Nephron (organoid): ENCODE measurements at regions not wholly inside any gene's neighbourhood (a gene's known extent, or its start where the extent isn't known, plus 50 kb on each side); places are given as distances from the start of the nearest gene placed in this dataset.

Source experiments
- H3K27ac Mint-ChIP-seq, 3 experiments: 2 replicates each; pipeline ENCODE4 v1.8.0; 2020; ENCODE audit warnings: mixed read lengths in 3 of 3, mild to moderate bottlenecking in 2 of 3, moderate library complexity in 1 of 3
- H3K27me3 Mint-ChIP-seq: 2 replicates; pipeline ENCODE4 v1.8.0; 2021; ENCODE audit warnings: low read depth, mild to moderate bottlenecking, moderate library complexity, mixed read lengths
- H3K36me3 Mint-ChIP-seq: 2 replicates; pipeline ENCODE4 v1.8.0; 2020; ENCODE audit warnings: low read depth, mixed read lengths
- H3K4me1 Mint-ChIP-seq: 2 replicates; pipeline ENCODE4 v1.8.0; 2020; ENCODE audit warnings: mixed read lengths
- H3K4me3 Mint-ChIP-seq, 3 experiments: 2 replicates each; pipeline ENCODE4 v1.8.0; 2020; ENCODE audit warnings: mild to moderate bottlenecking in 3 of 3, mixed read lengths in 3 of 3, moderate library complexity in 2 of 3
- H3K9me3 Mint-ChIP-seq: 2 replicates; pipeline ENCODE4 v1.8.0; 2020; ENCODE audit warnings: mixed read lengths
- TF ChIP-seq, protein P1 (sequence below), 3 experiments: fragments of 200-600 bp; sonication (generic); IDR thresholded peaks; one replicate each; pipeline ENCODE4 v1.5.0; 2021; ENCODE audit warnings: antibody characterized with exemption in 3 of 3; ENCODE audit not compliant: unreplicated experiment in 3 of 3

GRCh38 chr12:66733321-66733720, 54.4 kb upstream of the GRIP1 start:
- H3K36me3 Mint-ChIP-seq: no peaks in the 10 kb centered on the region
- peaks cover 9% of the 10 kb centered on the region for H3K4me1 Mint-ChIP-seq
- no peaks in the 10 kb centered on the region for H3K27me3 Mint-ChIP-seq
- peak overlapping the region in 1 of 3 experiments; percentile 27 for H3K27ac Mint-ChIP-seq
- H3K4me3 Mint-ChIP-seq: no peak overlapping the region
- no peaks in the 10 kb centered on the region for H3K9me3 Mint-ChIP-seq
- TF ChIP-seq, protein P1, sequence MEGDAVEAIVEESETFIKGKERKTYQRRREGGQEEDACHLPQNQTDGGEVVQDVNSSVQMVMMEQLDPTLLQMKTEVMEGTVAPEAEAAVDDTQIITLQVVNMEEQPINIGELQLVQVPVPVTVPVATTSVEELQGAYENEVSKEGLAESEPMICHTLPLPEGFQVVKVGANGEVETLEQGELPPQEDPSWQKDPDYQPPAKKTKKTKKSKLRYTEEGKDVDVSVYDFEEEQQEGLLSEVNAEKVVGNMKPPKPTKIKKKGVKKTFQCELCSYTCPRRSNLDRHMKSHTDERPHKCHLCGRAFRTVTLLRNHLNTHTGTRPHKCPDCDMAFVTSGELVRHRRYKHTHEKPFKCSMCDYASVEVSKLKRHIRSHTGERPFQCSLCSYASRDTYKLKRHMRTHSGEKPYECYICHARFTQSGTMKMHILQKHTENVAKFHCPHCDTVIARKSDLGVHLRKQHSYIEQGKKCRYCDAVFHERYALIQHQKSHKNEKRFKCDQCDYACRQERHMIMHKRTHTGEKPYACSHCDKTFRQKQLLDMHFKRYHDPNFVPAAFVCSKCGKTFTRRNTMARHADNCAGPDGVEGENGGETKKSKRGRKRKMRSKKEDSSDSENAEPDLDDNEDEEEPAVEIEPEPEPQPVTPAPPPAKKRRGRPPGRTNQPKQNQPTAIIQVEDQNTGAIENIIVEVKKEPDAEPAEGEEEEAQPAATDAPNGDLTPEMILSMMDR (IDR thresholded peaks at IDR 0.05; ENCODE audit: unreplicated experiment in 3 of 3): no peak

DNA sequence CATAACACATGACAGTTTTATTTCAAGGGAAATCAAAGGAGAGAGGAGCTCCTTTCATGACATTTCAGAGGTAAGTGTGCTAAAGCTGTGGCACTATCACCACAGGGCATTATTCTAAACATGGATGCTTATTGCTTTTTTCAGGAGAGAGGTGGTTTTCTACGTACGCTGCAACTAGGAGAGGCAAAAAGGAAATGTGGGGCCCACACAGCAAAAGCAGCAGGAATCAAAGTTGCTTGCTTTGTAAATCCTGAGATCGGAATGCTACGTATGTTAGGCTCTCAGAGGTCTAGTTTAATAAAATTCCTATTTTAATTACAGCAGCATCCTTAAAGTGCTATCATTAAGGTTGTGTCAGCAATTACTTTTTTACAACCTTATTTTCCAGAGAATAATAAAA, 55.0 kb upstream of the GRIP1 start:
- no peaks in the 10 kb centered on the region for H3K9me3 Mint-ChIP-seq
- H3K27ac Mint-ChIP-seq: peak overlapping the region; percentile 20 to 63 (median 27)
- no peak overlapping the region for H3K4me3 Mint-ChIP-seq
- H3K27me3 Mint-ChIP-seq: no peaks in the 10 kb centered on the region
- H3K36me3 Mint-ChIP-seq: no peaks in the 10 kb centered on the region
- peaks cover 9% of the 10 kb centered on the region for H3K4me1 Mint-ChIP-seq
- TF ChIP-seq, protein P1 (IDR thresholded peaks at IDR 0.05; ENCODE audit: unreplicated experiment in 3 of 3): no peak

DNA sequence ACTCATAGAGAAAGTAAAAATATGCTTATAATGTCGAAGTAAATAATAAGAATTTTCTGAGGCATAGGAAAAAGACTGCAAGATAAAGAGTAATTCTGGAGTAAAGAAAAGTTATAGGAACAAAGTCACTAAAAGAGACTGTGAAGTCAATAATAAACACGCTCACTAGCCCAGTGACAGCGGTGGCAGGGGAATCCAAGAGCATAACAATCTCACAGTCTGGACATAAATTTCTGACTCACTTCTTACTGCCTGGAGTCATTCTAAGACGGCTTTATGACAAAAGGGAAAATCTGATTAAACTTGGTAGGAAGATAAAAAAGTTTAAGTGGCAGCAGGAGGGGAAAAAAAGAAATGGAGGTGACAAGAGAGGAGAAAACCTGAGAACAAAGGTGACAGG, 56.4 kb upstream of the GRIP1 start:
- Mint-ChIP-seq H3K4me3 (no peak overlapping the region), H3K4me1 (peaks cover 13% of the 10 kb centered on the region), H3K27me3 (no peaks in the 10 kb centered on the region), H3K27ac (peak overlapping the region in 1 of 3 experiments; percentile 10), H3K36me3 (no peaks in the 10 kb centered on the region), H3K9me3 (no peaks in the 10 kb centered on the region)
- TF ChIP-seq, protein P1 (IDR thresholded peaks at IDR 0.05; ENCODE audit: unreplicated experiment in 3 of 3): no peak

GRCh38 chr12:66736931-66737330, 58.1 kb upstream of the GRIP1 start:
- Mint-ChIP-seq H3K4me3 (no peak overlapping the region), H3K4me1 (peaks cover 18% of the 10 kb centered on the region), H3K36me3 (no peaks in the 10 kb centered on the region), H3K27ac (no peak overlapping the region), H3K27me3 (no peaks in the 10 kb centered on the region), H3K9me3 (no peaks in the 10 kb centered on the region)
- TF ChIP-seq, protein P1 (IDR thresholded peaks at IDR 0.05; ENCODE audit: unreplicated experiment in 3 of 3): no peak

GRCh38 chr12:66739266-66739665, 60.4 kb upstream of the GRIP1 start:
- TF ChIP-seq, protein P1 (IDR thresholded peaks at IDR 0.05; ENCODE audit: unreplicated experiment in 3 of 3): no peak
- Mint-ChIP-seq H3K27ac (no peak overlapping the region), H3K27me3 (peaks cover 1% of the 10 kb centered on the region), H3K36me3 (no peaks in the 10 kb centered on the region), H3K4me1 (peaks cover 14% of the 10 kb centered on the region), H3K9me3 (no peaks in the 10 kb centered on the region), H3K4me3 (no peak overlapping the region)

- TF ChIP-seq, protein P1 (IDR thresholded peaks at IDR 0.05; ENCODE audit: unreplicated experiment in 3 of 3): no peak
- Mint-ChIP-seq H3K36me3 (no peaks in the 10 kb centered on the region), H3K27ac (peak overlapping the region in 1 of 3 experiments; percentile 2), H3K9me3 (no peaks in the 10 kb centered on the region), H3K4me1 (peaks cover 21% of the 10 kb centered on the region), H3K27me3 (peaks cover 4% of the 10 kb centered on the region), H3K4me3 (no peak overlapping the region)
Observed at GRCh38 chr12:66739940-66740651, 61.2 kb upstream of the GRIP1 start.
